Epithelial cell of esophagus (primary cell): ENCODE measurements at regions not wholly inside any gene's neighbourhood (a gene's known extent, or its start where the extent isn't known, plus 50 kb on each side); places are given as distances from the start of the nearest gene placed in this dataset.

Source experiments
- DNase-seq: peaks from one replicate; pipeline ENCODE4 v3.0.0; 2010; ENCODE audit warnings: low read depth
- H3K4me3 ChIP-seq: 2 replicates; pipeline ENCODE4 v1.5.1; 2011; ENCODE audit warnings: mild to moderate bottlenecking, low read length, control low read depth
- TF ChIP-seq, protein P1 (sequence below): IDR thresholded peaks from 2 replicates; pipeline ENCODE4 v1.5.1; 2011; ENCODE audit warnings: low read depth, mild to moderate bottlenecking, low read length, control low read depth, inconsistent platforms; ENCODE audit not compliant: insufficient read depth; ENCODE audit errors: missing control alignments

GRCh38 chr13:97141564-97142005 lies 80.5 kb upstream of the MBNL2 start:
- peak; percentile 96 for DNase-seq
- H3K4me3 ChIP-seq = no peak overlapping the region
- TF ChIP-seq, protein P1, sequence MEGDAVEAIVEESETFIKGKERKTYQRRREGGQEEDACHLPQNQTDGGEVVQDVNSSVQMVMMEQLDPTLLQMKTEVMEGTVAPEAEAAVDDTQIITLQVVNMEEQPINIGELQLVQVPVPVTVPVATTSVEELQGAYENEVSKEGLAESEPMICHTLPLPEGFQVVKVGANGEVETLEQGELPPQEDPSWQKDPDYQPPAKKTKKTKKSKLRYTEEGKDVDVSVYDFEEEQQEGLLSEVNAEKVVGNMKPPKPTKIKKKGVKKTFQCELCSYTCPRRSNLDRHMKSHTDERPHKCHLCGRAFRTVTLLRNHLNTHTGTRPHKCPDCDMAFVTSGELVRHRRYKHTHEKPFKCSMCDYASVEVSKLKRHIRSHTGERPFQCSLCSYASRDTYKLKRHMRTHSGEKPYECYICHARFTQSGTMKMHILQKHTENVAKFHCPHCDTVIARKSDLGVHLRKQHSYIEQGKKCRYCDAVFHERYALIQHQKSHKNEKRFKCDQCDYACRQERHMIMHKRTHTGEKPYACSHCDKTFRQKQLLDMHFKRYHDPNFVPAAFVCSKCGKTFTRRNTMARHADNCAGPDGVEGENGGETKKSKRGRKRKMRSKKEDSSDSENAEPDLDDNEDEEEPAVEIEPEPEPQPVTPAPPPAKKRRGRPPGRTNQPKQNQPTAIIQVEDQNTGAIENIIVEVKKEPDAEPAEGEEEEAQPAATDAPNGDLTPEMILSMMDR = no peak

DNA sequence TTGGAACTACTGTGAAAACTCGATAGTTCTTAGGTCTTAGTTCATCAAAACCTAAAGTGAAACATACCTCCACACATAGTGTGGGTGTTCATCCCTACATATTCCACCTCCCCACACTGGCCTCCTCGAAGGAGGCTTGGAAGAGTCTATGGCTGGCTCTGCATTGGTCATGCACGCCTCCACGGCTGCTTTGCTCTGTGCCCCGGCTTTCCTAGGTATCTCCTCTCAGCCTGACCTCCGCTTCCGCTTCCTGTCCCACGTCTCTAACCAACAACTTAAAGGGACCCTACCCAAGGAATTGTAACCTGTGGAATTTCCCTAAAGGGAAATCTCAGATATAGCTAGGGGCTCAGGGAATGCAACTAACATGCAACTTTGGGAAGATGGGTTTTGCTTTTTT lies 79.7 kb upstream of the MBNL2 start:
- TF ChIP-seq, protein P1 = no peak
- H3K4me3 ChIP-seq = no peak overlapping the region
- DNase-seq = no peak

GRCh38 chr13:97145057-97145456 lies 77.1 kb upstream of the MBNL2 start:
- no peak overlapping the region for H3K4me3 ChIP-seq
- TF ChIP-seq, protein P1 = no peak
- DNase-seq = no peak

DNA sequence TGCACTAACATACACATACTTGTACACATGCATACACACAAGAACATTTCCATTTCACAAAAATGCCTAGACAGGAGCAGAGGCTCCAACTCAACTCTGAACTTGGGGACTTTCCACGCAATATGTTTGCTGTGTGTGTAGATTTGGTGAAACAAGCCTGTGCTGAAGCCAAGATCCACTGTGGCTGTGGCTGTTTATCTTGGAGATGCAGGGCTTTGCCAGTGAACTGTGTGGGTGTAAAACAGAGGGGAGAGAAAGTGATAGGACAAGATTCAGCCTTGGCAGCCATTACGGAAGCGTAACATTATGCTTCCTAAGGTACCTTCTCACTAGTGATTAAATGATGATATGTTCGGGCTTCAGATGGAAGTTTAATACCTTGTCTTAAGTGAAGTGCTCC lies 73.2 kb upstream of the MBNL2 start:
- no peak overlapping the region for H3K4me3 ChIP-seq
- no peak for DNase-seq
- TF ChIP-seq, protein P1 = no peak

GRCh38 chr13:97160421-97160820 lies 61.7 kb upstream of the MBNL2 start:
- DNase-seq = no peak
- no peak overlapping the region for H3K4me3 ChIP-seq
- TF ChIP-seq, protein P1 = no peak

- TF ChIP-seq, protein P1 = no peak
- no peak for DNase-seq
- no peak overlapping the region for H3K4me3 ChIP-seq
These were observed 60.4 kb upstream of the MBNL2 start for GRCh38 chr13:97161582-97162231.
